NCI-H2196 (cell line): ENCODE measurements at regions not wholly inside any gene's neighbourhood (a gene's known extent, or its start where the extent isn't known, plus 50 kb on each side); places are given as distances from the start of the nearest gene placed in this dataset.
"Not testable (repeated sequence)": the region's sequence is repeated elsewhere in the genome, so short reads cannot be mapped to it uniquely, and the experiment has no call there.

ENCODE experiments used
- DNase-seq: peaks from one replicate; lab custom pipeline; 2025; ENCODE audit not compliant: unreplicated experiment; lab: John Stamatoyannopoulos, UW

- DNase-seq = no peak
These were observed 58.2 kb upstream of the DUSP21 start for GRCh38 chrX:44785652-44786051.

DNA sequence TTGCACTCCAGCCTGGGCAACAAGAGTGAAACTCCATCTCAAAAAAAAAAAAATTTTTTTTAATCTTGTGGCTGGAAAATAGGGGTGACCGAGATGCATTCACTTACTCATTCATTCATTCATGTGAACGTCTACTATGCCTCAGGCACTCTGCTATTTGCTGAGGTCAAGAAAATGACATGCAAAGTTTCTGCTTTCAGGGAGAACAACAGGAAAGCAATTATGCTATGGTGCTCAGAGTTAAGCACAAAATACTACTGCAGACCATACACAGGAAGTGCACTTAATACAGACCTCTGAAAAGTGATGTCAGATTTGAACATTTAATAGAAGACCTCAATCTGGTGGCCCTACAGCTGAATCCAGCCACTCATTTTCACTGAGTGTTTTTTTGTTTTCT is 59.6 kb upstream of the DUSP21 start:
- no peak for DNase-seq

DNA sequence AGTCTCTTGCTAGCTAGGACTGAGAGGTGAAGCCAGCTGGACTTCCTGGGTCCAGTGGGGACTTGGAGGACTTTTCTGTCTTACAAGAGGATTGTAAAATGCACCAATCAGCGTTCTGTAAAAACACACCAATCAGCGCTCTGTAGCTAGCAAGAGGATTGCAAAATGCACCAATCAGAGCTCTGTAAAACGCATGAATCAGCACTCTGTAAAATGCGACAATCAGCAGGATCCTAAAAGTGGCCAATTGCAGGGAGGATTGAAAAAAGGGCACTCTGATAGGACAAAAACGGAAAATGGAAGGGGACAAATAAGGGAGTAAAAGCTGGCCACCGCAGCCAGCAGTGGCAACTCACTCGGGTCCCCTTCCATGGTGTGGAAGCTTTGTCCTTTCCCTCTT is 65.6 kb upstream of the DUSP21 start:
- DNase-seq = no peak

DNA sequence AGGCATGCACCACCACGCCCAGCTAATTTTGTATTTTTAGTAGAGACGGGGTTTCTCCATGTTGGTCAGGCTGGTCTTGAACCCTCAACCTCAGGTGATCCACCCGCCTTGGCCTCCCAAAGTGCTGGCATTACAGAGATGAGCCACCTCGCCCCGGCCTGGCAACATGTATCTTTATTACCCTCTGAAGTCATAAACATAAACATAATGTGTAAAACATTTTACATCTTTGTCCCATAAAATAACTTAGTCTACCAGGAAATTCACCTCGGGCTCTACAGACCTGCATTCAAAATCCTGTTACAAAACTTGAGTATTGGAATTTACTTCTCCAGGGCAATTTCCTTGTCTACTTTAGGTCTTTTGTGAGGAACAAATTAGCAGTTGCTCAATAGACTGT is 68.1 kb upstream of the DUSP21 start:
- no peak for DNase-seq

- not testable (repeated sequence) for DNase-seq
These were observed 69.8 kb upstream of the DUSP21 start for GRCh38 chrX:44774066-44774465.

GRCh38 chrX:44770121-44770520 is 73.7 kb upstream of the DUSP21 start:
- DNase-seq = no peak

DNA sequence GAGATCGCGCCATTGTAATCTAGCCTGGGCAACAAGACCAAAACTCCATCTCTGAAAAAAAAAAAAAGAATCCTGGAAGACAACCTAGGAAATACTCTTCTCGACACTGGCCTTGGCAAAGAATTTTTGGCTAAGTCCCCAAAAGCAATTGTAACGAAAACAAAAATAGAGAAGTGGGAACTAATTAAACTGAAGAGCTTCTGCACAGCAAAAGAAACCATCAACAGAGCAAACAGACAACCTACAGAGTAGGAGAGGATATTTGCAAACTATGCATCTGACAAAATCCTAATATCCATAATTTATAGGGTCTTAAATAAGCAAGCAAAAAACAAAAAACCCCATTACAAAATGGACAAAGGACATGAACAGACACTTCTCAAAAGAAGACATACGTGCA is 76.5 kb upstream of the DUSP21 start:
- DNase-seq = no peak

DNA sequence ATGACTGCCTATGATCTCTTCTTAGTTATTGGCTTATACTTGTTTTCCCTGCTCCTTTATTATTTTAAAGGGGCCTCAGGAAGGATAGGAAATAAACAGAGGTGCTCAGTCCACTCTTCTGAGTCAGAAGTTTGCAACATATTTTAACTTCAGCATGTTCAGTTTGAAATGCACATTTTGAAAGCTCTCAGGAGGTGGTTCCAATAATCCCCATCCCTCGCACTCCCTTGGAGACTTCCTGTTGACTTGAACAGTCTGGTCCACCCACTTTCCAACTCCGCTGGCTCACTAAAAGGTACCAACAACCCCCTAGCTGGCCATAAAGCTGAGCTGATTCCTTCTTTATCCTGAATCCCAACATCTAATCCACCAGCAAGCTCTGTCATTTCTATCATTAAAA is 78.3 kb upstream of the DUSP21 start:
- no peak for DNase-seq

GRCh38 chrX:44747969-44748368 is 95.9 kb upstream of the DUSP21 start:
- DNase-seq = no peak

GRCh38 chrX:44747317-44747716 is 96.5 kb upstream of the DUSP21 start:
- DNase-seq = no peak

DNA sequence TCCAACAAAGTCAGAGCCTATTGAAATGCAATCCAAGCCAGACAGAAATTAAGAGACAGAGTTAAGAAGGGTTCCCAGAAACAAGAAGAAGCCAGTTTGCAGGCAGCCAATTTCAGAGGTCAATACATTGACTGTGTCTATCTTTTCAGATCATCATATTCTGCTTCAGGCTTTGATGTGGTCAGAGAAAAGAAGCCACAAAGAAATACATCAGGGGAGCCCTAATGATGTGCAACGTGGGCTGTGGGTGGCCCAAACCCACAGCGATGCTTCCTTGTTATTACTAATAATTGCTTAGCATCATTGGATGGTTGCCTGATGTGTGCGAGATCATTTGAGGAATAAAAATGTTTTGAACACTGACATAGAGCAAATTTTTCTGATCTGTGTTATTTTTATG is 99.0 kb upstream of the DUSP21 start:
- DNase-seq = no peak

GRCh38 chrX:44742480-44743155 is 101.2 kb upstream of the DUSP21 start:
- DNase-seq = no peak

DNA sequence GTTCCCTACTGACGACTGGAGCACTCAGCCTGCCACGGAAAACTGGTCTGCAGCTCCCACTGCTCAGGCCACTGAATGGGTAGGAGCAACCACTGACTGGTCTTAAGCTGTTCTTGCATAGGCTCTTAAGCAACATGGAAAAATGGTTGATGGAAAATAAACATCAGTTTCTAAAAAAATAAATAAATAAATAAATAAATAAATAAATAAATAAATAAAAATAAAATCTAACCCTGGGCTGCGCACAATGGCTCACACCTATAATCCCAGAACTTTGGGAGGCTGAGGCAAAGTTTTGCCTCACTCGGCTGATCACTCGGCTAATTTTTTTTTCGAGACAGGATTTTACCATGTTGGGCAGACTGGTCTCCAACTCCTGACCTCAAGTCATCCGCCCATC is 102.0 kb upstream of the DUSP21 start:
- DNase-seq = not testable (repeated sequence)

DNA sequence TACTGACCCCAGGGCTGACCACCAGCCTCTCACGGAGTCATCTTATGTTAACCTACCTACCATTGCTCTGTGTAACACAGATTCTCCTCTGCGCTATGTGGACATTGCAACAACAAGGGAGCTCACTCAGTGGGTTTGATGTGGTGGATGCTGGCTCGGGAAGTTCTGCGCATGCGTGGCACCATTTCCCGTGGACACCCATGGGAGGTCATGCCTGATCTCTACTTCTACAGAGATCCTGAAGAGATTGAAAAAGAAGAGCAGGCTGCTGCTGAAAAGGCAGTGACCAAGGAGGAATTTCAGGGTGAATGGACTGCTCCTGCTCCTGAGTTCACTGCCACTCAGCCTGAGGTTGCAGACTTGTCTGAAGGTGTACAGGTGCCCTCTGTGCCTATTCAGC is 102.4 kb upstream of the DUSP21 start:
- not testable (repeated sequence) for DNase-seq

- no peak for DNase-seq
These were observed 108.3 kb upstream of the DUSP21 start for GRCh38 chrX:44735498-44735897.

DNA sequence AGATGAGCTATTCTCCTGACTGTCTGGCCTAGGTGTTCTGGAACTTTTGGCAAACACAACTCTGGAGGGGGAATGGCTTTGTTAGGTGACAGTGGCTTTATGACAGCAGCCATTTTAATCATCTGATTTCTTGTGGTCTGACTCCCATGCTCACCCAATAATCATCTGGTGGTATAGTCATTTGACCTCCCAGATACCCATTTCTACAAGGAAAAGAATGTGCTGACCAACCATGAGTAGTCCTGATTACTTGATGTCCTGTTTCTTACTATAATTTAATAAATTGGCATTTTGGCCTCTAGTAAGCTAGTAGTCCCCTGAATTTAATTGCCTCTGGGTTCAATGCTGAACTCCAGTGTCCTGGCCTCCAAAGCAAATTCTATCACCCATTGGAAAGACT is 109.9 kb upstream of the DUSP21 start:
- no peak for DNase-seq

- DNase-seq = no peak
These were observed 112.7 kb upstream of the DUSP21 start for GRCh38 chrX:44731160-44731559.

DNA sequence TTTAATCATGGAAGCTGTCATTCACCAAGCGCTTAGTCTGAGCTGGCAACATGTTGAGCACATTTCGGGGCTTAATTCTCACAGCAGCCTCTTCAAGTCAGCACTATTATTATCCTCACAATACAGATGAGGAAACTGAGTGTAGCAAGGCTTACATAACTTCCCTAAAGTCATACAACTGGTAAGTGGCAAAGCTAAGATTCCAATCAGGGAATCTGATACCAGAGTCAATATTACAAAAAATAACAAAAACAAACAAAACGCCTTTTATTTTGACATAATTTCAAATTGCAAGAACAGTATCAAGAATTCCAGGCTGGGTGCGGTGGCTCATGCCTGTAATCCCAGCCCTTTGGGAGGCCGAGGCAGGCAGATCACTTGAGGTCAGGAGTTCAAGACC is 120.4 kb upstream of the DUSP21 start:
- DNase-seq = no peak

- no peak for DNase-seq
These were observed 135.4 kb upstream of the DUSP21 start for GRCh38 chrX:44708470-44708869.

DNA sequence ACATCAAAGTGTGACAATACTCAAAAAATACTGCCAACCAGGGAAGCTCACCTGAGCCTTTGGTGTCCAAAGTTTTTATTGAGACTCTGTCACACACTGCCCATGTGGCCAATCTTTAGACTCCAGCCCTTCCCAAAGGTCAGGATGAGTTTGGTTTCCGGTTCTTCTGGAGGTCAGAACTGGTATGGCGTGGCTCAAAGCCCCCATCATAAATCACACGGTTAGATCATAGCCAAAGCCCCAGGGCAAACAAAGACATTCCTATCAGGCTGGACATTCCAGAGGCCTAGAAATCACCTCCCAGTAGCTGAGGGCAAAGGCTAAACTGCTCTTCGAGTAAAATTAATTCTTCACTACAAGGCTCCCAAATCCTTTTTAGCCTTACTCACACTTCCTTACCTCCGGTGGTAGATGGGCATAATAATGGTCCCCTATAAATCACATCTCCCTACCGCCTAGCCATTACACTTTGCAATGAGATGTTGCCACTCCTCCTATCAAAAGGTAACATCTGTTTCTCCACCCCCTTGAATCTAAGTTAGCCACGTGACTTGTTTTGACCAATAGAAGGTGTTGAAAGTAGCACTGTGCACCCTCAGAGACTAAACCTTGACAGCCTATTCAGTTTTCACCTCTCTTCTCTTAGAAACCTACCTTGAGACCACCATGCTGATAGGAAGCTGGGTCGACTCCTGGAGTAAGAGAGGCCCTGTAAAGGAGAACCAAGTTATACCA is 137.8 kb upstream of the DUSP21 start:
- DNase-seq = no peak

DNA sequence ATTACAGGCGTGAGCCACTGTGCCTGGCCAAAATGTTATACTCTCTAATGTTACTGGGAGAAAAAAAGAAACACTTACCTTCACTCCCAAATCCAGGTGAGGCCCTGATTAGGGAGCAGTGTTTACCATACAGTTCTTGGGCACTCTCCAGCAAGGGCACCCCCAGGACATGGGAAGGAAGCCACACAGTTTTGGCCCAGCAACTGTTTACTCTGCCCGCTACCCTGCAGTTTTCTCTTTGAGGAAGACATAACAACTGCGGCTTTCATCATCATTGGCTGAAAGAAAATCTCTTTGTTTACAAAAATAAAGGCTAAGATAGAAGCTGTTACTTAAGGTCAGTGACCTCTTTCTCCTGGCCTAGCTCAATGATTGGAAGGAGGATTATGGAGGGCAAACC is 145.5 kb upstream of the DUSP21 start:
- DNase-seq = peak; percentile 8

GRCh38 chrX:44693255-44693654 is 150.6 kb upstream of the DUSP21 start:
- no peak for DNase-seq

DNA sequence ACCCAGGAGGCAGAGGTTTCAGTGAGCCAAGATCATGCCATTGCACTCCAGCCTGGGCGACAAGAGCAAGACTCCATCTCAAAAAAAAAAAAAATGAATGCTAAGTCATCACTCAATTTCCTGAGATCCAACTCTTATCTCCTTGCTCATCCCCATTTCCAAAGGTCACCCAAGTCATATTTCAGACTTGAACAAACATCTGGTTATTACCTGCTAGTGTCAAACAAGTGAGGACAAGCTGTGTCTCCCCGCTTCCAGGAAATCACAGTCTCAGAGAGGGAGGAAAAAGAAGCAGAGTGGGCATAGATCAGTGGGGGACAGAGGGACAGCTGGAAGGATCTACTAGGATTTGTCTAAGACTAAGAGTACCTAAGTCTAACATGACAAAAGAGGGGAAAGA is 147.5 kb upstream of the FUNDC1 start:
- DNase-seq = no peak
